C4-2B (cell line): ENCODE measurements at regions not wholly inside any gene's neighbourhood (a gene's known extent, or its start where the extent isn't known, plus 50 kb on each side); places are given as distances from the start of the nearest gene placed in this dataset.

Experiments
- ZFX ChIP-seq: fragments of 450-650 bp; IDR thresholded peaks from 2 replicates; pipeline ENCODE4 v1.6.1; 2017
- TF ChIP-seq, protein P1 (sequence below): fragments of 450-650 bp; conservative IDR thresholded peaks from 2 replicates; pipeline ENCODE4 v1.5.1; 2017; ENCODE audit warnings: mild to moderate bottlenecking

GRCh38 chr2:120494446-120494845 is 148.5 kb downstream of the INHBB start:
- TF ChIP-seq, protein P1, sequence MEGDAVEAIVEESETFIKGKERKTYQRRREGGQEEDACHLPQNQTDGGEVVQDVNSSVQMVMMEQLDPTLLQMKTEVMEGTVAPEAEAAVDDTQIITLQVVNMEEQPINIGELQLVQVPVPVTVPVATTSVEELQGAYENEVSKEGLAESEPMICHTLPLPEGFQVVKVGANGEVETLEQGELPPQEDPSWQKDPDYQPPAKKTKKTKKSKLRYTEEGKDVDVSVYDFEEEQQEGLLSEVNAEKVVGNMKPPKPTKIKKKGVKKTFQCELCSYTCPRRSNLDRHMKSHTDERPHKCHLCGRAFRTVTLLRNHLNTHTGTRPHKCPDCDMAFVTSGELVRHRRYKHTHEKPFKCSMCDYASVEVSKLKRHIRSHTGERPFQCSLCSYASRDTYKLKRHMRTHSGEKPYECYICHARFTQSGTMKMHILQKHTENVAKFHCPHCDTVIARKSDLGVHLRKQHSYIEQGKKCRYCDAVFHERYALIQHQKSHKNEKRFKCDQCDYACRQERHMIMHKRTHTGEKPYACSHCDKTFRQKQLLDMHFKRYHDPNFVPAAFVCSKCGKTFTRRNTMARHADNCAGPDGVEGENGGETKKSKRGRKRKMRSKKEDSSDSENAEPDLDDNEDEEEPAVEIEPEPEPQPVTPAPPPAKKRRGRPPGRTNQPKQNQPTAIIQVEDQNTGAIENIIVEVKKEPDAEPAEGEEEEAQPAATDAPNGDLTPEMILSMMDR = no peak
- no peak for TF ChIP-seq ZFX
